ENCODE measurements at regions not wholly inside any gene's neighbourhood (a gene's known extent, or its start where the extent isn't known, plus 50 kb on each side); places are given as distances from the start of the nearest gene placed in this dataset.

DNA sequence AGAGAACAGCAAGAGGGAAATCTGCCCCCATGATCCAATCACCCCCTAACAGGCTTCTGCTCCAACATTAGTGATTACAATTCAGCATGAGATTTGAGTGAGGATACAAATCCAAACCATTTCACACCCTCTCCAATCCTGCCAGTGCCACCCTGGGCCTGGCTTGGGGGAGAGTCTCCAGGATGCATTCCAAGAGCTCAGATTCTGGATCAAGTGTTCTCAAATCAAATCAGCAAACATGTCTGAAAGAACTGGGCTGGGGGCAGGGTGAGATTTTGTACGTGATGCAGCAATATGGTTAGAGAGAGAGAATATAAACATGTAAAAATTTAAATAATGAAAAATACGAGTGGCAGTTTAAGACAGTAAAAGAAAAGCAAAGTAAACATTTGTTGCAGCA, 2100.9 kb upstream of the CELF4 start:
- H3K4me3 ChIP-seq, result no peak overlapping the region
- H3K9me3 ChIP-seq, result no peaks in the 10 kb centered on the region
- H3K4me1 ChIP-seq, result no peaks in the 10 kb centered on the region
- H3K9ac ChIP-seq, result no peak overlapping the region
- no peak for TF ChIP-seq Cebpa-rat (IDR thresholded peaks at IDR 0.05)
- H3K27ac ChIP-seq, result no peak overlapping the region
- H3K4me2 ChIP-seq, result no peak overlapping the region
- H3K27me3 ChIP-seq, result no peaks in the 10 kb centered on the region
- no peaks in the 10 kb centered on the region for H3K36me3 ChIP-seq
- H4K20me1 ChIP-seq, result no peaks in the 10 kb centered on the region

DNA sequence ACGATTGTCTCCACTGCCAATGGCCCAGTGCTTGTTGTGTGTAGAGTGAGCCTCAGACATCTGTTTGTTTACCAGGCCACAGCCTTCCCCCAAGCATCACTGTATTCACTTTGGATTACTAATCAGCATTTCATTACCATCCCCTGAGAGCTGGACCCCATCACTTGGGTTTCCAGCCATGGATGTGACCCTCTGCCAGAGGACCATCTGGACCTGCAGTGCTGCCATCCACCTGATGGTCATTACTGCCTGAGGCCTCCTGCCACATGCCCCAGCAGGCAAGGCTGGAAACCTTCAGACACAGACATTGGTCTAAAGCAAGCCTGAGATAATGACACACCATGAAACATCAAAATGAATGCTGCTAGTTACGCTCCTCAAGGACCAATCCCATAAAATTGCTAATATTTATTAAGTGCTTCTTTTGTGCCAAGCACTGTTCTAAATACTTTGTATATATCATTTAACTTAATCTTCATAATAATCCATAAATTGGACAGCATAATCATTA, 2096.3 kb upstream of the CELF4 start:
- no peak overlapping the region for H3K4me2 ChIP-seq

DNA sequence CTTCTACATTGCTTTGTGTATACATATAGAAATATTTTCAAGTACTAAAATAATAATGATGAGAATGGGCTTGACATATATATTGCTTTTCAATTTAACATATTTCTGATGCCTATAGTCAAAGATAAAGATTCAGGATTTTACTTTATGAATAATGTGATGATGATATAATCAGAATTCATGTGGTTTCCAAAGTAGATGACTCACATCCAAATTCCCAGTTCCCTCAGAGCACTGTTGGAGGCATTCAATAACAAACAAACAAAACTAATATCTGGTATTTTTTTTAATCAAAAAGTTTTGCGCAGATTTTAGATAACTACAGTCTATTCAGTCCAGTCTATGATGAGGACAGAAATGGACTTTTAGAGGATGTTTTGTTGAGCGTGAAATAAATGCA, 2094.5 kb upstream of the CELF4 start:
- Histone ChIP-seq H3K9ac (no peak overlapping the region), H3K27me3 (no peaks in the 10 kb centered on the region), H3K9me3 (no peaks in the 10 kb centered on the region), H3K4me1 (no peaks in the 10 kb centered on the region), H3K4me2 (no peak overlapping the region), H3K4me3 (no peak overlapping the region), H3K27ac (no peak overlapping the region), H3K36me3 (no peaks in the 10 kb centered on the region), H4K20me1 (no peaks in the 10 kb centered on the region)
- TF ChIP-seq Cebpa-rat (IDR thresholded peaks at IDR 0.05), result no peak

More for the DNA sequence above, 2096.3 kb upstream of the CELF4 start:
- no peaks in the 10 kb centered on the region for H3K27me3 ChIP-seq
- H3K4me1 ChIP-seq, result no peaks in the 10 kb centered on the region
- no peak overlapping the region for H3K9ac ChIP-seq
- H4K20me1 ChIP-seq, result no peaks in the 10 kb centered on the region
- no peak for TF ChIP-seq Cebpa-rat (IDR thresholded peaks at IDR 0.05)
- no peak overlapping the region for H3K4me3 ChIP-seq
- no peaks in the 10 kb centered on the region for H3K9me3 ChIP-seq
- no peak overlapping the region for H3K27ac ChIP-seq
- H3K36me3 ChIP-seq, result no peaks in the 10 kb centered on the region

DNA sequence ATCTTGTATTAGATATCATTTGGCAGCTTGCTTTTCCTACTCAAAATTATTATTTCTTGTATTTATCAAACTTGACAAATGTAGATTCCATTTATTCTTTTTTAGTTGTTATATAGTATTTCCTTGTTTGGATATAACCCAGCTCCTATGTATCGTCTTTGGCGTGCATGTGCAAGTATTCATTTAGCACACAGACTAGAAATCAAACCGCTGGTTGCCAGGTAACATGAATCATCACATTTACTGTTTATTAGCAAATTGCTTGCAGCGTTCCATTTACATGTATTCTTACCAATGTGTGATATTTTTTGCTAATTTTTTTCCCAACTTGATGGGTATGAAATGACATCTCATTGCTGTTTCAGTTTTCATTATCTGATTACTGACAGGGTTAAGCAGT, 2089.7 kb upstream of the CELF4 start:
- Histone ChIP-seq H3K9ac (no peak overlapping the region), H3K27ac (no peak overlapping the region), H3K4me3 (no peak overlapping the region), H3K9me3 (no peaks in the 10 kb centered on the region), H3K4me2 (no peak overlapping the region), H3K4me1 (no peaks in the 10 kb centered on the region), H3K36me3 (no peaks in the 10 kb centered on the region), H3K27me3 (no peaks in the 10 kb centered on the region), H4K20me1 (no peaks in the 10 kb centered on the region)
- TF ChIP-seq Cebpa-rat (IDR thresholded peaks at IDR 0.05), result no peak

DNA sequence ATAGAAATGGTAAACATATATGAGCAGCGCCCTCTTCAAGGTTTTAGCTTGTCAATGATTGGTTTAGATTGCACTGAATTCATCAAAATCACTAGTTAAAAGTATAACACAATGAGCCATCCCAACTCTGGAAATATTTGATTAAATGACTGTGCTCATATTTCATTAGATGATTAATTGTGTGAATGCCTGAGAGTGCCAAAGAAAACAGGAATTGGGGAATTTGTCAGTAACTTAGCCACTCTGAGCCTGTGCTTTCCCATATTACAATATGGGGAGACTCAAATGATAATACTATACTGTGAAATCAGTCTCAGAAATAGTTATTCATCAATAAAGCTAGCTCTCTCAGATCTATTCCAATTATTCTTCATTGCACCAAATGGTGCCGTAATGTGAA, 2087.6 kb upstream of the CELF4 start:
- Histone ChIP-seq H3K27me3 (no peaks in the 10 kb centered on the region), H3K4me2 (no peak overlapping the region), H3K9me3 (no peaks in the 10 kb centered on the region), H3K36me3 (no peaks in the 10 kb centered on the region), H3K9ac (no peak overlapping the region), H4K20me1 (no peaks in the 10 kb centered on the region), H3K4me3 (no peak overlapping the region), H3K4me1 (no peaks in the 10 kb centered on the region), H3K27ac (no peak overlapping the region)
- TF ChIP-seq Cebpa-rat (IDR thresholded peaks at IDR 0.05), result no peak

GRCh38 chr18:39648616-39649015, 2083.0 kb upstream of the CELF4 start:
- no peak overlapping the region for H3K27ac ChIP-seq
- no peak overlapping the region for H3K4me3 ChIP-seq
- H3K9ac ChIP-seq, result no peak overlapping the region
- TF ChIP-seq Cebpa-rat (IDR thresholded peaks at IDR 0.05), result no peak
- no peaks in the 10 kb centered on the region for H4K20me1 ChIP-seq
- H3K4me1 ChIP-seq, result no peaks in the 10 kb centered on the region
- no peaks in the 10 kb centered on the region for H3K36me3 ChIP-seq
- H3K4me2 ChIP-seq, result no peak overlapping the region
- no peaks in the 10 kb centered on the region for H3K27me3 ChIP-seq
- no peaks in the 10 kb centered on the region for H3K9me3 ChIP-seq

DNA sequence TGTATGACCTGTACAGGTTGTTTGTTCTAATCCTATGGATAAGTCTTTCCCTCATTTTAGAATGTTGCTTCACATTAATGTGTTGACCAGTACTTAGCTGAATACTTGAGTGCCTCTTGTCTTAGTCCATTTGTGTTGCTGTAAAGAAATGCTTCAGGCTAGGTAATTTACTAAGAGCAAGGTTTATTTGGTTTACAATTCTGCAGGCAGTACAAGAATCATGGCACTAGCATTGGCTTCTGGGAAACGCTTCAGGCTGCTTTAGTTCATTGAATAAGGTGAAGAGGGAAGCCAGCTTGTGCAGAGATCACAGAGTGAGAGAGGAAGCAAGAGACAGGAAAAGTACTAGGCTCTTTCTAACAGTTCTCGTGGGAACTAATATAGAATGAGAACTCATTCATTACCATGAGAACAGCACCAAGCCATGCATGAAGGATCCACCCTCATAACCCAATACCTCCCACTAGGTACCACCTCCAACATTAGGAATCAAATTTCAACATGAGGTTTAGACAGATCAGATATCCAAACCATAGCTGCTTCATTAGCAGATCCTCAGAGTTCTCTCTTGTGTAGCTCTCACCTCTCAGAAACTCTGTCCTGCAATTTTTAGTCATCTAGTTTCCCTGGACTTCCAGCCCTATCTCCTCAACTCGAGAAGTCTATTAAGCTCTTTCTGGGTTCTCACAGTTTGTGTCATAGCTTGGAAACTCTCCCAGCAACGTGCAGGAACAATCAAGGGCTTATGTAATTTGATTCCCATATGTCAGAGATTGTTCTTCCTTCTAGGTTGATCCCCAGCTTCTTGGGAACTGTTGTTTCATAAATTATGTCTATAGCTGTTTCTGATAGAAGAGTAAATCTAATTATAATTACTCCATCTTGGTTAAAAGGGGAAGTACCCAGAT, 2082.3 kb upstream of the CELF4 start:
- Histone ChIP-seq H3K4me1 (no peaks in the 10 kb centered on the region), H3K9ac (no peak overlapping the region), H3K27me3 (no peaks in the 10 kb centered on the region), H3K9me3 (no peaks in the 10 kb centered on the region), H3K36me3 (no peaks in the 10 kb centered on the region), H3K27ac (no peak overlapping the region), H3K4me2 (no peak overlapping the region), H4K20me1 (no peaks in the 10 kb centered on the region), H3K4me3 (no peak overlapping the region)
- TF ChIP-seq Cebpa-rat (IDR thresholded peaks at IDR 0.05), result no peak

DNA sequence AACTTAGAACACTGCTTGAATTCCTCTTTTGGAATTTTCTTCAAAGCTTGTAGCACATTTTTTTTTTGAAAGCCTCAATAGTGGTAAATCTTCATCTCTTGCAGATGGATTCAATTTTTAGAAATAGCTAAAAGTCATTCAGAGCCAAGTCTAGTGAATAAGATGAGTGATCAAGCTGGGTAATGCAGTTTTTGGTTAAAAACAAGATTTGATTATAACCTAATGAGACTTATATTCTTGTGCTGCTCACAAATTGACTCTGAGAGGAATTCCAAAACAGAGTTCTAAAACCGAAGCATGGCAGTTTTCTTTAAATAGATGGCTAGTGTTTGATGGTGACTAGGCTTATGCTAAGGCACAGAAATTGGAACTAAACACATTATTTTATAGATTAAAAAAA, 2072.6 kb upstream of the CELF4 start:
- Histone ChIP-seq H3K4me1 (no peaks in the 10 kb centered on the region), H3K36me3 (no peaks in the 10 kb centered on the region), H3K4me2 (no peak overlapping the region), H4K20me1 (no peaks in the 10 kb centered on the region), H3K27me3 (no peaks in the 10 kb centered on the region), H3K9ac (no peak overlapping the region), H3K27ac (no peak overlapping the region), H3K9me3 (no peaks in the 10 kb centered on the region), H3K4me3 (no peak overlapping the region)
- TF ChIP-seq Cebpa-rat (IDR thresholded peaks at IDR 0.05), result no peak

DNA sequence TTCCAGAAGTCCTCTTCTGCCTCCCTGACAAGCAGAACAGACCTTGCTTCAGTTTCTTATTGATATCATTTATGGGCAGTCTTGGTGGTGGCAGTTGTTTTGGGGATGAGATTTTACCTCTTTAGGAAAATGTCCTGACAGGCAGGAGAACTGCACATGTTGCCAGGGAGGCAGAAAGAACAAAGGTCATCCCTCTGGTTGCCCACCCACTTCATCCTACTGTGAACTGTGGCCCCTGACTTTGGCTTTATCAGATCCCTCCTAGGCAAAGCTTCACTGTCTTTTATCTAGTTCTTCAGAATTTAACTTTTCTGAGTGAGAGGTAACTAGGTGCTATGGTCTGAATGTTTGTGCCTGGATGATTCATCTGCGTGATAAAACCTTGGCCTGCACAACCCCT, 2071.3 kb upstream of the CELF4 start:
- no peak overlapping the region for H3K27ac ChIP-seq
- no peak overlapping the region for H3K4me2 ChIP-seq
- H3K27me3 ChIP-seq, result no peaks in the 10 kb centered on the region
- H3K9ac ChIP-seq, result no peak overlapping the region
- H3K36me3 ChIP-seq, result no peaks in the 10 kb centered on the region
- no peaks in the 10 kb centered on the region for H4K20me1 ChIP-seq
- TF ChIP-seq Cebpa-rat (IDR thresholded peaks at IDR 0.05), result no peak
- H3K4me3 ChIP-seq, result no peak overlapping the region
- H3K4me1 ChIP-seq, result no peaks in the 10 kb centered on the region
- H3K9me3 ChIP-seq, result no peaks in the 10 kb centered on the region

- TF ChIP-seq Cebpa-rat (IDR thresholded peaks at IDR 0.05), result no peak
- no peak overlapping the region for H3K4me3 ChIP-seq
- H3K27ac ChIP-seq, result no peak overlapping the region
Measured at GRCh38 chr18:39635966-39636365, 2070.4 kb upstream of the CELF4 start.

More at GRCh38 chr18:39635966-39636365, 2070.4 kb upstream of the CELF4 start:
- Histone ChIP-seq H3K4me2 (no peak overlapping the region), H4K20me1 (no peaks in the 10 kb centered on the region), H3K4me1 (no peaks in the 10 kb centered on the region), H3K9ac (no peak overlapping the region), H3K9me3 (no peaks in the 10 kb centered on the region), H3K27me3 (no peaks in the 10 kb centered on the region), H3K36me3 (no peaks in the 10 kb centered on the region)
